Ovary (tissue), 7 donors: ENCODE measurements at regions not wholly inside any gene's neighbourhood (a gene's known extent, or its start where the extent isn't known, plus 50 kb on each side); places are given as distances from the start of the nearest gene placed in this dataset.

ENCODE experiments used
- DNase-seq, 5 donors: peaks; one replicate each; pipeline ENCODE4 v3.0.0-alpha.2; 2019 to 2020
- H3K27ac ChIP-seq, 2 donors: fragments of 200-600 bp; one replicate each; pipeline versions ENCODE4 v1.5.1 to v1.8.0; 2019 to 2022
- H3K27me3 ChIP-seq: fragments of 200-600 bp; one replicate; pipeline ENCODE4 v1.8.0; 2022
- H3K36me3 ChIP-seq: fragments of 200-600 bp; sonication (generic); one replicate; pipeline ENCODE4 v1.5.1; 2019
- H3K4me1 ChIP-seq: one replicate; pipeline ENCODE4 v1.8.1; 2013; ENCODE audit warnings: mild to moderate bottlenecking, moderate library complexity; ENCODE audit not compliant: insufficient read depth
- H3K4me3 ChIP-seq: fragments of 200-600 bp; sonication (generic); one replicate; pipeline ENCODE4 v1.5.1; 2017
- H3K9me3 ChIP-seq, 2 donors: fragments of 200-600 bp in 1 of 2; sonication (generic) in 1 of 2; one replicate each; pipeline versions ENCODE4 v1.5.1 to v1.8.1; 2013 to 2019; ENCODE audit warnings: mild to moderate bottlenecking in 1 of 2, moderate library complexity in 1 of 2
- EP300 ChIP-seq: sonication (generic); formaldehyde crosslinking; IDR thresholded peaks from one replicate; pipeline ENCODE4 v1.6.1; 2017; ENCODE audit warnings: antibody characterized with exemption
- POLR2A ChIP-seq: fragments of 450-650 bp; IDR thresholded peaks from one replicate; pipeline ENCODE4 v1.6.1; 2017; ENCODE audit warnings: antibody characterized with exemption, mild to moderate bottlenecking, moderate library complexity
- WGBS, 3 donors: extraction: QIAGEN DNeasy Blood & Tissue Kit in 1 of 3; methylation state at CpG; one replicate each; pipeline versions ENCODE4 v1.1.5 to v1.1.7; 2013 to 2017; 5-methylcytosine and 5-hydroxymethylcytosine counted together
- intact Hi-C, 4 donors: fragments of 100-400 bp; cut with DNase I; formaldehyde crosslinking; loops; one replicate each; pipeline versions ENCODE4 v1.11.0 to v1.15.1; 2022 to 2023
- TF ChIP-seq, protein P1 (sequence below), 3 donors: fragments of 450-650 bp in 2 of 3; fragments of 200-600 bp in 1 of 3; IDR thresholded peaks; one replicate each; pipeline versions ENCODE4 v1.5.1 to v1.8.0; 2016 to 2022; ENCODE audit warnings: antibody characterized with exemption in 3 of 3, mild to moderate bottlenecking in 1 of 3
- donor health status: DM: no; HTN: no; CAD: no; lungs with moderate emphysema.
- donor health status: DM: no; HTN: no; CAD: no.
- donor health status: Bipolar disorder and iron deficiency.
- donor health status: DM: no; HTN: no; CAD: no.
- donor health status: DM: yes; HTN: yes; CAD: no.

DNA sequence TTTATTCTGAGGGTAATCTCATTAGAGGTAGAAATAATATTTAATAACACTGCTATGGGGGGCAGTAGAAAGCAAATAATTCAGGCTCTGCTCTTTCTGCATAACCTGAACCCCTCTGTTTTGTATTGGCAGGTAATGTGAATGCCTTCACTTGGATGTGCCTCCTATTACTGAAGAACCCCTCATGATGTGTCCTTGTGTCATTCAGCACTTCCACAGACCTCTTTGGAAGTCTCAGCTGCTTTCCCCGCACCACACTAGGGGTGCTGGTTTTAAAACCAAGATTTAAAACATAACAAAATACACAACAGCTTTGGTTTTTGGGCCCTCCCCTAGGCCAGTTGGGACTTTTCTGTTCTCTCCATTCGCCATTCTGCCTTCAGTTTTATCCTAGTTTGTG lies 281.7 kb upstream of the MC4R start:
- TF ChIP-seq EP300 (no peak), POLR2A (no peak)
- TF ChIP-seq, protein P1, sequence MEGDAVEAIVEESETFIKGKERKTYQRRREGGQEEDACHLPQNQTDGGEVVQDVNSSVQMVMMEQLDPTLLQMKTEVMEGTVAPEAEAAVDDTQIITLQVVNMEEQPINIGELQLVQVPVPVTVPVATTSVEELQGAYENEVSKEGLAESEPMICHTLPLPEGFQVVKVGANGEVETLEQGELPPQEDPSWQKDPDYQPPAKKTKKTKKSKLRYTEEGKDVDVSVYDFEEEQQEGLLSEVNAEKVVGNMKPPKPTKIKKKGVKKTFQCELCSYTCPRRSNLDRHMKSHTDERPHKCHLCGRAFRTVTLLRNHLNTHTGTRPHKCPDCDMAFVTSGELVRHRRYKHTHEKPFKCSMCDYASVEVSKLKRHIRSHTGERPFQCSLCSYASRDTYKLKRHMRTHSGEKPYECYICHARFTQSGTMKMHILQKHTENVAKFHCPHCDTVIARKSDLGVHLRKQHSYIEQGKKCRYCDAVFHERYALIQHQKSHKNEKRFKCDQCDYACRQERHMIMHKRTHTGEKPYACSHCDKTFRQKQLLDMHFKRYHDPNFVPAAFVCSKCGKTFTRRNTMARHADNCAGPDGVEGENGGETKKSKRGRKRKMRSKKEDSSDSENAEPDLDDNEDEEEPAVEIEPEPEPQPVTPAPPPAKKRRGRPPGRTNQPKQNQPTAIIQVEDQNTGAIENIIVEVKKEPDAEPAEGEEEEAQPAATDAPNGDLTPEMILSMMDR (IDR thresholded peaks at IDR 0.05) = no peak
- no peaks in the 10 kb centered on the region for H3K9me3 ChIP-seq
- DNase-seq = no peak
- no peak overlapping the region for H3K4me3 ChIP-seq
- H3K27ac ChIP-seq = no peak overlapping the region
- H3K4me1 ChIP-seq = no peaks in the 10 kb centered on the region
- H3K27me3 ChIP-seq = no peaks in the 10 kb centered on the region
- WGBS, 3 donors = 74 to 80% (median 80%) methylated on average over 2 of the region's 2 CpGs
- H3K36me3 ChIP-seq = no peaks in the 10 kb centered on the region
- intact Hi-C loops = no loop called here

DNA sequence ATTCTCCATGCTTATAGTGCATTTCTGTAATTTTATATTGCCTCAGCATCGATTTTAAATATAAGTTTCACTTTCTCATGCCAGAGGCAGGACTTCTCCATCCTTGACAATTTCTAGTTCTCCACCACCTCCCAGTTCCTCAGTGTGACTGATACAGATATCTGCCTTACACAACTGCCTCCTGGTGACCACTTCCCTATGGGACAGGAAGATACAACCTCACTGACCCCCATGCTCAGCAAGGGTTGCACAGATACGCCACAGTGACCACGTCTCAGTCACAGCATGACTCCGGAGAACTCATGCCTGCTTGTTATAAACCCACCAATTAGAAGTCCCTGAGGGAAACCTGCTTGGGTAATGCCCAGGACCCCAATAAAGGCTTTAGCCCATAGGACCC lies 284.0 kb upstream of the MC4R start:
- no peaks in the 10 kb centered on the region for H3K9me3 ChIP-seq
- H3K27me3 ChIP-seq = no peaks in the 10 kb centered on the region
- TF ChIP-seq EP300 (no peak), POLR2A (no peak)
- TF ChIP-seq, protein P1 (IDR thresholded peaks at IDR 0.05) = no peak
- H3K4me3 ChIP-seq = no peak overlapping the region
- intact Hi-C loops = no loop called here
- no peaks in the 10 kb centered on the region for H3K4me1 ChIP-seq
- no peaks in the 10 kb centered on the region for H3K36me3 ChIP-seq
- DNase-seq = no peak
- no peak overlapping the region for H3K27ac ChIP-seq
- WGBS, 3 donors = 80 to 91% (median 86%) methylated on average over 4 of the region's 4 CpGs

DNA sequence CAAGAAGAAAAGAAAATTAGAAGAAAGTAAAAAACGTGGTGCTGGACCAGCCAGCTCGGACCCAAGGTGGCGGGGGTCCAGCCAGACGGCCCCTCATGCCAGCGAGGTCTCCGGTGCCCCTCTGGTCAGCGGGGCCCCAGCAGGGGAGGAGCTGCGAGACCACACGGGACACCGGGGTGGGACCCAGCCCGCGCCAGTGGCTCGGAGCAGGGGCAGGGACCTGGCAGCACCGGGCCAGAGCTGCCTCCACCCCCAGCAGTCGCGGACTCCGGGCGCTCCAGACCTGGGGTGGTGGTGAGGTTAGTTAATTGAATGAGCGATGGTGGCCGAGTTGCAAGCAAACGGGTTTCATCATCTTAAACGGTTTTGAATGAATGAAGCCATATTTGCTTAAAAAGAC lies 289.9 kb upstream of the MC4R start:
- H3K27me3 ChIP-seq = no peaks in the 10 kb centered on the region
- intact Hi-C loops = no loop called here
- no peak overlapping the region for H3K27ac ChIP-seq
- no peaks in the 10 kb centered on the region for H3K4me1 ChIP-seq
- 93 to 94% (median 94%) methylated on average over 22 of the region's 22 CpGs for WGBS, 3 donors
- H3K9me3 ChIP-seq = no peaks in the 10 kb centered on the region
- H3K36me3 ChIP-seq = no peaks in the 10 kb centered on the region
- TF ChIP-seq POLR2A (no peak), EP300 (no peak)
- TF ChIP-seq, protein P1 (IDR thresholded peaks at IDR 0.05) = no peak
- no peak overlapping the region for H3K4me3 ChIP-seq
- DNase-seq = no peak

DNA sequence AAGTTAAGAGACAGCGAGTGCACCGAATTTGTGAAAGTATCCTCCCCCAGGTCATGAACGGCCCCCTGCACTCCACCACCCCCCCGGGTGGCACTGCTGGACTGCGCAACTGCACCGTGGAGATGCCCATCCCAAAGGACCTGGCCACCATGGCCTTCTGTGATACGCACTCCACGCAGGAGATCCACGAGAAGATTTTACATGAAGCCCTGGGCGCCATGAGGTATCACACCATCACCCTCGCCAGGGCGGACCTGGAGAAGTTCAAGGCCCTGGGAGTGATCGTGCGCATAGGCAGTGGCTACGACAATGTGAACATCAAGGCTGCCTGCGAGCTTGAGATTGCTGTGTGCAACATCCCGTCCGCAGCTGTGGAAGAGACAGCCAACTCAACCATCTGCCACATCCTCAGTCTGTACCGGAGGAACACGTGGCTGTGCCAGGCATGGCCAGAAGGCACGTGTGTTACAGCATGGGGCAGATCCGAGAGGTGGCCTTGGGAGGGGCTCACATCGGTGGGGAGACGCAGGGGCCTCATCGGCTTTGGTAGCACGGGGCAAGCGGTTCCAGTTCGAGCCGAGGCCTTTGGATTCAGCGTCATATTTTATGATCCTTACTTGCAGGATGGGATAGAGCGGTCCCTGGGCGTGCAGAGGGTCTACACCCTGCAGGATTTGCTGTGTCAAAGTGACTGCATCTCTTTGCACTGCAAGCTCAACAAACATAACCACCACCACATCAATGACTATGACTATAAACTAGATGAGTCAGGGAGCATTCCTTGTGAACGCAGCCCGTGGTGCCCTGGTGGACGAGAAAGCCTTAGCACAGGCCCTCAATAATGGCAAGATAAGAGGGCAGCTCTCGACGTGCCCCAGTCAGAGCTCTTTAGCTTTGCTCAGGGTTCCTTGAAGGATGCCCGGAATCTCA lies 290.8 kb upstream of the MC4R start:
- intact Hi-C loops = no loop called here
- Histone ChIP-seq H3K4me1 (no peaks in the 10 kb centered on the region), H3K9me3 (no peaks in the 10 kb centered on the region), H3K36me3 (no peaks in the 10 kb centered on the region), H3K27ac (no peak overlapping the region), H3K4me3 (no peak overlapping the region), H3K27me3 (no peaks in the 10 kb centered on the region)
- WGBS, 3 donors = 92 to 94% (median 93%) methylated on average over 37 to 38 of the region's 38 CpGs
- DNase-seq = no peak
- TF ChIP-seq EP300 = no peak
- no peak for TF ChIP-seq POLR2A
- TF ChIP-seq, protein P1 (IDR thresholded peaks at IDR 0.05) = no peak
